HG03571 (cell line): ENCODE measurements at regions not wholly inside any gene's neighbourhood (a gene's known extent, or its start where the extent isn't known, plus 50 kb on each side); places are given as distances from the start of the nearest gene placed in this dataset.
"Not testable (repeated sequence)": the region's sequence is repeated elsewhere in the genome, so short reads cannot be mapped to it uniquely, and the experiment has no call there.

ENCODE experiments used
- ATAC-seq: cut with Tn5 transposase; IDR thresholded peaks from one replicate; pipeline ENCODE4 v1.9.1; 2021; ENCODE audit not compliant: unreplicated experiment

- ATAC-seq: no peak
Measured at GRCh38 chr20:6715401-6715941, 52.0 kb upstream of the BMP2 start.

- ATAC-seq: no peak
Measured at GRCh38 chr20:6714279-6714711, 53.2 kb upstream of the BMP2 start.

DNA sequence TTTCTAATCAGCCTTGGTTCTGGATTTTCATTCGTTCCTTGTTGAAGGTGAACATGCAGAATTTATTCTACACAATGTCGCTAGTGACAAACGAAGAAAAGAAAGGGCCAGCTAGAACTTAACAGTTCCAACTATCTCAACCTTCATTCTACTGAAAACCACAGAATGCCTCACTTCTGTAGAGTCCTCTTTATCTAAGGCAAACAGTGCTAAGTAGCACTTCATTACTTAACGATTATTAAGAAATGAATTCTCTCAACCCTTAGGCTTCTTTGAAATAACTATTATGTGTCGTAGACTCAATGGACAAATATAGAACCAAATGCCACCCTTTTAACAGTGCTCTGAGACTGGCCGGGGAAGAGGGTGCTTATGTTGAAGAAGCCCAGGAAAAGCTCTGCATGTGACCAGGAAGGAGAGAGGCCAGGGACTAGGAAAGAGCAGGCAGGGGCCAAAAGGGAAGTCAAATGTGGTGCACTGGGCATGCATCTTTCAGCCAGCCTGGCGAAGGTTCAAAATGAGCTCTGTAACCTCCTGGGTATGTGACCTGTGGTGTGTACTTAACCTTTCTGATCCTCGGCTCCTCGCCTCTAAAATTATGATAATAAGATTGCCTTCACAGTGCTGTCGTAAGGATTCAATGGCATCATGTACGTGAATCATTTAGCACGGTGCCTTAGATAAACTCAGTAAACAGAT, 55.4 kb upstream of the BMP2 start:
- ATAC-seq: no peak

GRCh38 chr20:6709910-6710595, 57.4 kb upstream of the BMP2 start:
- no peak for ATAC-seq

DNA sequence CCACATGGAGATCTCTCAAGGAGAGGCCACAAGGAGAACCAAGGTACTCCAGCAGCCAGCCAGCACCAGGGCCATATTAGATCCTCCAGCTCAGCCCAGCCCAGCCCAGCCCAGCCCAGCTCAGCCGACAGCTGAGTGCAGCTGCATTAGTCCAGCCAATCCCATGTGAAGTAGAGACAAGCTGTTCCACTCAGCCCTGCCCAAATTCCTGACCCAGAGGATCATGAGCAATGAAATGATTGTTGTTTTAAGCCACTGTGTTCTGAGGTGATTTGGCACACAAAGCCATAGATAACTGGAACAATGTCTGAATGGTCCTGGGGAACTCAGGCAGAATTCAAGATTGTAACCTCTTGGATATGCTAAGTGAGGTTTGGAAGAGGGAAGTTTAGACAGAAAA, 59.5 kb upstream of the BMP2 start:
- ATAC-seq: no peak

- ATAC-seq: no peak
Measured at GRCh38 chr20:6707321-6707831, 60.1 kb upstream of the BMP2 start.

GRCh38 chr20:6705926-6706548, 61.4 kb upstream of the BMP2 start:
- ATAC-seq: no peak

DNA sequence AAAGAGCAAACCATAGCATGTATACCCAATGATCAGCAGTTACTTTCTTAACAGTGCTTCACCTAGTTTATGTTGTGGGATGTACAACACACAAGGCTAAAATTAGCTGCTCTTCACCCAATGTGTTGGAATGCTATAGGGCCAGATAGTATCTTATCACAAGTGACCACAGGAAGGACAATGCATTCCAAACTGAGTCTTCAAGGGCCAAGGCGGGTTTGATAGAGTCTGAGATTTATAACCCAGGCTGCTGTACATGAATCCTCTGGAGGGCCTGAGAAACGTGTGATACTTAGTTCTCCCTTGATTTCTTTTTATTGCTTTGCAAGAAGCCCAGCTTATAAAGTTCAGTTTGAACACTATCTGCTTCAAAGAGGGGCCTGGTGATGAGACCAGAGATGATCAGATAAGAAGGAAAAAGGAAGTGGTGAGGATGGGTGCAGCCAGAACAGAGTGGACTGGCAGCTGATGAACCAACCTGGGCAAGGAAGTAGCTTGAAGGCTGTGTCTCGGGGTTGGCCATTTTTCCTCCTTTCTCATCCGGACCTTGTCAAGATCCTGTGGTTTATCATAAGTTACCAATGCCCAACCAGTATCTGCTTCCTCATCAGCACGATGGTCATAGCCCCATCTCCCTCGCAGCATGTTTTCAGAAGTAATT, 62.2 kb upstream of the BMP2 start:
- ATAC-seq: no peak

GRCh38 chr20:6704132-6704861, 63.2 kb upstream of the BMP2 start:
- no peak for ATAC-seq

- no peak for ATAC-seq
Measured at GRCh38 chr20:6703656-6704055, 63.8 kb upstream of the BMP2 start.

- no peak for ATAC-seq
Measured at GRCh38 chr20:6703047-6703446, 64.4 kb upstream of the BMP2 start.

- no peak for ATAC-seq
Measured at GRCh38 chr20:6702144-6702543, 65.3 kb upstream of the BMP2 start.

- ATAC-seq: no peak
Measured at GRCh38 chr20:6700563-6701329, 66.7 kb upstream of the BMP2 start.

- ATAC-seq: no peak
Measured at GRCh38 chr20:6699921-6700562, 67.4 kb upstream of the BMP2 start.

DNA sequence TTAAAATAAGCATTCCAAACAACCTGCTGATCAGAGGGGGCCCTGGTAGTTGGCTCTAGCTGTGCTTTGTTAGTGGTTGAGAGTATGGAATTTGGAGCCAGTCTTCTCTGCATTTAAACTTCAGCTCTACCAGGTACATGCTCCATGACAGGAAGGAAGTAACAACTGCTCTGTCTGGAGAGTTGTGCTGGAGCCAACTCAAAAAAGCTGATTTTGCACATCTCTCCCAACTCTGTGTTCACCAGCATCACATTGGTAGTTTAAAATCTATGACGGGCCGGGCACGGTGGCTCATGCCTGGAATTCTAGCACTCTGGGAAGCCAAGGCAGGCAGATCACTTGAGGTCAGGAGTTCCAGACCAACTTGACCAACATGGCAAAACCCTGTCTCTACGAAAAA, 68.8 kb upstream of the BMP2 start:
- no peak for ATAC-seq

DNA sequence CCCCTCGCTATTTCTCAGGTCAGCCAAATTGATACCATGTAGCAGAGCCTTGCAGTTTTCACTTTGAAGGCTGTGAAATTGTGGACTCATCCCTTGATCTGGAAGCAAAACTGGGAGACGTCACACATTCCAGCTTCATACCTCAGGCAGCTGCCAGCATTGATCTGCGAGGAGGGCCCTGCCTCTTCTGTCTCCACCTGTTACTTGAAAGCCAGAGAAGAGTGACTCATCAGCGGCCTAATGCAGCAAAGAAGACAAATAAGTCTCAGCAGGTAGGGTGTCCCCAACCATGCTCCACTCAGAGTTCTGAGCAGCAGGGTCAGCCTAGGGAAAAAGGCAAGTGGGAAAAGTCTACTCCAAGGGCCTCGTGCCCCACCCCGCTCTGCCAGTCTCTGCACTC, 69.4 kb upstream of the BMP2 start:
- no peak for ATAC-seq

- no peak for ATAC-seq
Measured at GRCh38 chr20:6697228-6697972, 70.1 kb upstream of the BMP2 start.

GRCh38 chr20:6696001-6696400, 71.5 kb upstream of the BMP2 start:
- ATAC-seq: no peak

- ATAC-seq: not testable (repeated sequence)
Measured at GRCh38 chr20:6693808-6694198, 73.7 kb upstream of the BMP2 start.
